ENCODE measurements at regions not wholly inside any gene's neighbourhood (a gene's known extent, or its start where the extent isn't known, plus 50 kb on each side); places are given as distances from the start of the nearest gene placed in this dataset.
"Not testable (repeated sequence)": the region's sequence is repeated elsewhere in the genome, so short reads cannot be mapped to it uniquely, and the experiment has no call there.

- no peaks in the 10 kb centered on the region for H3K4me1 Mint-ChIP-seq
- H3K36me3 Mint-ChIP-seq, result no peaks in the 10 kb centered on the region
Measured at GRCh38 chr3:105260385-105260784, 106.3 kb upstream of the ALCAM start.

GRCh38 chr3:105274536-105274935 lies 92.2 kb upstream of the ALCAM start:
- no peak overlapping the region for H3K27ac Mint-ChIP-seq
- H3K4me1 Mint-ChIP-seq, result no peaks in the 10 kb centered on the region
- H3K9me3 Mint-ChIP-seq, result no peaks in the 10 kb centered on the region

More at GRCh38 chr3:105260385-105260784, 106.3 kb upstream of the ALCAM start:
- no peak for DNase-seq
- Mint-ChIP-seq H3K4me3 (no peak overlapping the region), H3K9me3 (no peaks in the 10 kb centered on the region), H3K27me3 (peaks cover 7% of the 10 kb centered on the region), H3K27ac (no peak overlapping the region)

DNA sequence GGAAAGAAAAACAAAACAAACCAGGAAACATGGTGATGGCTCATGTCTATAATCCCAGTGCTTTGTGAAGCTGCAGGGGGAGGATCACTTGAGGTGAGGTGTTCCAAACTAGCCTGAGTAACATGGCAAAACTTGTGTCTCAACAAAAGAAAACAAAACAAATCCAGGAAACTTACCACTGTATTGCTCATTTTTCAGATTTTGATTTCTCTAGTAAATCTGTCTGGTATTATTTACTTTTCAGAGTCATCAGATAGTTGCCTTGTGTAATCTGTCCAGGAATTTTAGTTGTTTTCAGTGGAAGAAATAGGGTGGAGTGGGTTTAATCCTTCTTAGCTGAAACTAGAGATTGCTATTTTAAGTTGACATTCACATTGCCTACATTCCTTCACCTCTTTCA lies 91.8 kb upstream of the ALCAM start:
- H3K9me3 Mint-ChIP-seq, result no peaks in the 10 kb centered on the region
- H3K27me3 Mint-ChIP-seq, result peaks cover 13% of the 10 kb centered on the region
- no peak overlapping the region for H3K27ac Mint-ChIP-seq
- no peak for DNase-seq
- H3K4me3 Mint-ChIP-seq, result no peak overlapping the region
- no peaks in the 10 kb centered on the region for H3K4me1 Mint-ChIP-seq
- H3K36me3 Mint-ChIP-seq, result no peaks in the 10 kb centered on the region

More at GRCh38 chr3:105274536-105274935, 92.2 kb upstream of the ALCAM start:
- no peak overlapping the region for H3K4me3 Mint-ChIP-seq
- H3K36me3 Mint-ChIP-seq, result no peaks in the 10 kb centered on the region
- peaks cover 11% of the 10 kb centered on the region for H3K27me3 Mint-ChIP-seq
- DNase-seq, result no peak

GRCh38 chr3:105277656-105278055 lies 89.1 kb upstream of the ALCAM start:
- Mint-ChIP-seq H3K9me3 (no peaks in the 10 kb centered on the region), H3K27me3 (peaks cover 12% of the 10 kb centered on the region), H3K4me3 (no peak overlapping the region), H3K36me3 (no peaks in the 10 kb centered on the region), H3K4me1 (peaks cover 3% of the 10 kb centered on the region), H3K27ac (no peak overlapping the region)
- DNase-seq, result no peak

DNA sequence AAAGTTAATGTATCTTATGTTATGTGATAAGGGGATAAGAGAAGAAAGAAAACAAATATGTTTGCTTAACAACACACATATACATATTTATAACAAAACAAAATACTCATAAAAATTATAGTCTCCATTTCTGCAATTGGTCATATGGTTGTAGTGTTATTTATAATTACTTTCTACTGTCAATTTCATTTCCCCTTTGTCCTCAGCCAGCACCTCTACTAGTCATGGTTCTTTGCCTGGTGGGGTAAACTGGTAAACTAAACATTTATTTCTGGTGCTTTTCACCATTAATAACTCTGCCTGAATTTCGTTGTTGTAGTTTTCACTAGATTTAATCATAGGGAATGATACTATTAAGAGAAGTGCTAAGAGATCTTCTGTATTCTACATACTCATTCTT lies 88.0 kb upstream of the ALCAM start:
- H3K27me3 Mint-ChIP-seq, result peaks cover 14% of the 10 kb centered on the region
- no peaks in the 10 kb centered on the region for H3K9me3 Mint-ChIP-seq
- peaks cover 3% of the 10 kb centered on the region for H3K4me1 Mint-ChIP-seq
- H3K4me3 Mint-ChIP-seq, result no peak overlapping the region
- H3K36me3 Mint-ChIP-seq, result no peaks in the 10 kb centered on the region
- no peak for DNase-seq
- no peak overlapping the region for H3K27ac Mint-ChIP-seq

DNA sequence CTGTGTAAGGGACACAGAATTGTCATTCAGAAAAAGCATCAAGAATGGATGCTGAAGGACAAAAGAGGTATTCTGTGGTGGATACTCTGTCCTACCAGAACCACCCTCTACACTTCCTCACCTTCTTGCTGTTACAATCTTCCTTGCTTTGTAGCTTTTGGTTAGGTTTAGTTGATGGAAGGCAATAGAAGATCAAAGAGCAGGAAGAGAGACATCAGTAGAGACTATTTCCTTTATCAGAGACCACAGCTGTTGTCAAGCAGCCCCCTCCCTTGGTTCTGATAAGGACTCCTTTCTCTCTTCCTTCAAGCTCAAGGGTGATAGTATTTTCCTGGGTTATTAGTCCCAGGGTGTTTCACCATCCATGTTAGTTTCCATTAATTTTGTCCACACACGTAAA lies 84.7 kb upstream of the ALCAM start:
- H3K27ac Mint-ChIP-seq, result no peak overlapping the region
- no peak for DNase-seq
- H3K4me3 Mint-ChIP-seq, result no peak overlapping the region
- peaks cover 3% of the 10 kb centered on the region for H3K4me1 Mint-ChIP-seq
- H3K27me3 Mint-ChIP-seq, result peaks cover 24% of the 10 kb centered on the region
- H3K9me3 Mint-ChIP-seq, result no peaks in the 10 kb centered on the region
- H3K36me3 Mint-ChIP-seq, result no peaks in the 10 kb centered on the region

DNA sequence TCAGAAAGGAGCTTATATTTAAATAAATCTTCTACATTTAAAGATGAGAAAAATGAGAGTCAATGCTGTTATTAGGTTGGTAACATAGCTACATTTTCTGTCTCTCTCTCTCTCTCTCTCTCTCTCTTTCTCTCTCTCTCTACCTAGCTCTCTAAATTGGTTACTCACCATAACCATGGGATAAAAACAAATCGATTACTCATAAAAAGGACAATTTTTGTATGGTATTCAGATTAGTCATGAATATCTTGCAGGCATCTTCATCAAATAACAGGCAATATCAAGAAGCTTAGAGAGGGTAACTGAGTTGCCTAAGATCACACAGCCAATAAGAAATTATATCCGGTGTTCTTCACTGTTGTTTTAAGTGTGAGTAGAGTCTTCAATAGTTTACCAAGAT lies 81.8 kb upstream of the ALCAM start:
- Mint-ChIP-seq H3K27ac (no peak overlapping the region), H3K27me3 (peaks cover 20% of the 10 kb centered on the region), H3K4me1 (peaks cover 3% of the 10 kb centered on the region), H3K4me3 (no peak overlapping the region), H3K9me3 (peaks cover under 1% of the 10 kb centered on the region), H3K36me3 (peaks cover 1% of the 10 kb centered on the region)
- DNase-seq, result no peak

GRCh38 chr3:105285653-105286241 lies 81.0 kb upstream of the ALCAM start:
- no peak for DNase-seq
- Mint-ChIP-seq H3K4me1 (peaks cover 3% of the 10 kb centered on the region), H3K27me3 (peaks cover 20% of the 10 kb centered on the region), H3K27ac (no peak overlapping the region), H3K4me3 (no peak overlapping the region), H3K36me3 (peaks cover 1% of the 10 kb centered on the region), H3K9me3 (peaks cover 3% of the 10 kb centered on the region)

DNA sequence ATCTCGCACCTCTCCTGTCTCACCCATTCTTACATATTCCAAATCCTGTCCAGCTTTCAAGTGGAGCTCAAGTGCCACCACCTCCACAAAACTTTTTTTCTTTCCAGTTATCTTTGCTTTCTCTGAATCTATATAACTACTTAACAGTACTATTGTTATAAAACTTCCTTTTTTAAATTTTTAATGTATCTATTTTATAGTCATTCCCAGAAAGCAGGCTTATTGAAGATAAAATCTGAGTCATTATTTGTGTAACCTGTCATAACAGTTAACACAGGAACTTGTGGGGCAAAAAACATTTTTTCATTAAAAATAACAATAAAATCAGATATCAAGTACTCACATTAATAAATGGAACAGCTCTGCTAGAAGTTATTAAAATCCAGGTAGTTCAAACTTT lies 73.3 kb upstream of the ALCAM start:
- Mint-ChIP-seq H3K27me3 (no peaks in the 10 kb centered on the region), H3K4me3 (no peak overlapping the region), H3K9me3 (peaks cover 7% of the 10 kb centered on the region), H3K36me3 (peaks cover 1% of the 10 kb centered on the region), H3K27ac (no peak overlapping the region), H3K4me1 (no peaks in the 10 kb centered on the region)
- no peak for DNase-seq

DNA sequence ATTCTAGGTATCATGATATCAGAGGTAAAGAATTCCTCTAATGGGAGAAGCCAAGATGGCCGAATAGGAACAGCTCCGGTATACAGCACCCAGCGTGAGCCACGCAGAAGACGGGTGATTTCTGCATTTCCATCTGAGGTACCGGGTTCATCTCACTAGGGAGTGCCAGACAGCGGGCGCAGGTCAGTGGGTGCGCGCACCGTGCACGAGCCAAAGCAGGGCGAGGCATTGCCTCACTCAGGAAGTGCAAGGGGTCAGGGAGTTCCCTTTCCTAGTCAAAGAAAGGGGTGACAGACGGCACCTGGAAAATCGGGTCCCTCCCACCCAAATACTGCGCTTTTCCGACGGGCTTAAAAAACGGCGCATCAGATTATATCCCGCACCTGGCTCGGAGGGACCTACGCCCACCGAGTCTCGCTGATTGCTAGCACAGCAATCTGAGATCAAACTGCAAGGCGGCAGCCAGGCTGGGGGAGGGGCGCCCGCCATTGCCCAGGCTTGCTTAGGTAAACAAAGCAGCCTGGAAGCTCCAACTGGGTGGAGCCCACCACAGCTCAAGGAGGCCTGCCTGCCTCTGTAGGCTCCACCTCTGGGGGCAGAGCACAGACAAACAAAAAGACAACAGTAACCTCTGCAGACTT lies 70.4 kb upstream of the ALCAM start:
- H3K27me3 Mint-ChIP-seq, H3K27ac Mint-ChIP-seq, H3K4me3 Mint-ChIP-seq, H3K9me3 Mint-ChIP-seq, DNase-seq, H3K4me1 Mint-ChIP-seq, H3K36me3 Mint-ChIP-seq: not testable (repeated sequence)

GRCh38 chr3:105304487-105304886 lies 62.2 kb upstream of the ALCAM start:
- Mint-ChIP-seq H3K9me3 (peaks cover 24% of the 10 kb centered on the region), H3K4me1 (no peaks in the 10 kb centered on the region), H3K27ac (no peak overlapping the region), H3K36me3 (no peaks in the 10 kb centered on the region), H3K4me3 (no peak overlapping the region), H3K27me3 (peaks cover 14% of the 10 kb centered on the region)
- DNase-seq, result no peak

GRCh38 chr3:105315144-105315543 lies 51.6 kb upstream of the ALCAM start:
- Mint-ChIP-seq H3K27ac (no peak overlapping the region), H3K27me3 (peaks cover 3% of the 10 kb centered on the region), H3K4me3 (no peak overlapping the region), H3K9me3 (peaks cover 10% of the 10 kb centered on the region), H3K36me3 (no peaks in the 10 kb centered on the region), H3K4me1 (no peaks in the 10 kb centered on the region)
- DNase-seq, result no peak

GRCh38 chr3:105315815-105316214 lies 50.9 kb upstream of the ALCAM start:
- H3K4me1 Mint-ChIP-seq, result no peaks in the 10 kb centered on the region
- no peaks in the 10 kb centered on the region for H3K36me3 Mint-ChIP-seq
- no peak for DNase-seq
- H3K27me3 Mint-ChIP-seq, result peaks cover 3% of the 10 kb centered on the region
- no peak overlapping the region for H3K27ac Mint-ChIP-seq
- no peak overlapping the region for H3K4me3 Mint-ChIP-seq
- H3K9me3 Mint-ChIP-seq, result peaks cover 6% of the 10 kb centered on the region

DNA sequence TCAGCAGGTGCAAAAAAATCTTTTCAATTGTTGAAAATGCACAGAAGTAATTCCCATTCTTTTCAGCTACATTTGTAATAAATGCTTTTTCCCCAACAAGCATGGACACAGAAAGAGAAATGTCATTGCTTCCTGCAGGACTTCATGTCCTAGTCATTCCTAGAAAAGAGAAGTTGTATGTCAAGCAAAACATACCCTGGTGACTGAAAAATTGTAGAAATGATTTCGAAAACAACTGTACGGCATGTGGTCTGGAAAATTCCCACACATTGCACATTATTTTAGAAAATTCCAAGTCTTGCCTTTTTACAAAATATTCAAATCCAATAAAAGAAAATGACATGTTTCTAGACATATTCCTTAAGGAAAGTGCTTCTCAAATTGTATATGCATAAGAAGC lies 50.4 kb upstream of the ALCAM start:
- no peak for DNase-seq
- no peak overlapping the region for H3K4me3 Mint-ChIP-seq
- H3K9me3 Mint-ChIP-seq, result peaks cover 4% of the 10 kb centered on the region
- peaks cover 3% of the 10 kb centered on the region for H3K27me3 Mint-ChIP-seq
- H3K27ac Mint-ChIP-seq, result no peak overlapping the region
- H3K4me1 Mint-ChIP-seq, result no peaks in the 10 kb centered on the region
- no peaks in the 10 kb centered on the region for H3K36me3 Mint-ChIP-seq

Measured in activated naive CD8-positive, alpha-beta T cell treated with anti-CD3 and anti-CD28 coated beads for 36 hours (primary cell).